Vagina (tissue), 2 donors: ENCODE measurements at regions not wholly inside any gene's neighbourhood (a gene's known extent, or its start where the extent isn't known, plus 50 kb on each side); places are given as distances from the start of the nearest gene placed in this dataset.
"Not testable (repeated sequence)": the region's sequence is repeated elsewhere in the genome, so short reads cannot be mapped to it uniquely, and the experiment has no call there.

ENCODE experiments used
- DNase-seq, 2 donors: peaks; one replicate each; pipeline ENCODE4 v3.0.0-alpha.2; 2017; ENCODE audit errors: extremely low spot score in 2 of 2
- H3K27ac ChIP-seq: fragments of 200-600 bp; sonication (generic); one replicate; pipeline ENCODE4 v1.5.1; 2019
- H3K27me3 ChIP-seq: fragments of 200-600 bp; sonication (generic); one replicate; pipeline ENCODE4 v1.5.1; 2019
- H3K36me3 ChIP-seq, 2 donors: fragments of 200-600 bp; sonication (generic); one replicate each; pipeline ENCODE4 v1.5.1; 2017 to 2019
- H3K4me1 ChIP-seq: fragments of 200-600 bp; sonication (generic); one replicate; pipeline ENCODE4 v1.5.1; 2019
- H3K4me3 ChIP-seq, 2 donors: fragments of 200-600 bp; sonication (generic); 1 replicate in 1 of 2; 2 replicates in 1 of 2; pipeline ENCODE4 v1.5.1; 2016 to 2019
- H3K9me3 ChIP-seq: fragments of 200-600 bp; sonication (generic); one replicate; pipeline ENCODE4 v1.5.1; 2019
- POLR2A ChIP-seq, 2 donors: fragments of 450-650 bp; IDR thresholded peaks; one replicate each; pipeline ENCODE4 v1.6.1; 2017; ENCODE audit warnings: antibody characterized with exemption in 2 of 2, mild to moderate bottlenecking in 2 of 2, moderate library complexity in 2 of 2
- POLR2AphosphoS5 ChIP-seq, 2 donors: sonication (generic); formaldehyde crosslinking; IDR thresholded peaks; one replicate each; pipeline ENCODE4 v1.9.0; 2017; ENCODE audit warnings: antibody characterized with exemption in 2 of 2, mild to moderate bottlenecking in 2 of 2, low read depth in 1 of 2; ENCODE audit not compliant: insufficient read depth in 1 of 2
- intact Hi-C: fragments of 100-400 bp; cut with DNase I; formaldehyde crosslinking; loops from one replicate; pipeline ENCODE4 v1.15.1; 2023
- TF ChIP-seq, protein P1 (sequence below), 3 experiments: fragments of 450-650 bp in 2 of 3; fragments of 200-600 bp in 1 of 3; sonication (generic) in 1 of 3; IDR thresholded peaks; one replicate each; pipeline ENCODE4 v1.5.1; 2017 to 2019; ENCODE audit warnings: antibody characterized with exemption in 3 of 3, mild to moderate bottlenecking in 2 of 3, moderate library complexity in 2 of 3

DNA sequence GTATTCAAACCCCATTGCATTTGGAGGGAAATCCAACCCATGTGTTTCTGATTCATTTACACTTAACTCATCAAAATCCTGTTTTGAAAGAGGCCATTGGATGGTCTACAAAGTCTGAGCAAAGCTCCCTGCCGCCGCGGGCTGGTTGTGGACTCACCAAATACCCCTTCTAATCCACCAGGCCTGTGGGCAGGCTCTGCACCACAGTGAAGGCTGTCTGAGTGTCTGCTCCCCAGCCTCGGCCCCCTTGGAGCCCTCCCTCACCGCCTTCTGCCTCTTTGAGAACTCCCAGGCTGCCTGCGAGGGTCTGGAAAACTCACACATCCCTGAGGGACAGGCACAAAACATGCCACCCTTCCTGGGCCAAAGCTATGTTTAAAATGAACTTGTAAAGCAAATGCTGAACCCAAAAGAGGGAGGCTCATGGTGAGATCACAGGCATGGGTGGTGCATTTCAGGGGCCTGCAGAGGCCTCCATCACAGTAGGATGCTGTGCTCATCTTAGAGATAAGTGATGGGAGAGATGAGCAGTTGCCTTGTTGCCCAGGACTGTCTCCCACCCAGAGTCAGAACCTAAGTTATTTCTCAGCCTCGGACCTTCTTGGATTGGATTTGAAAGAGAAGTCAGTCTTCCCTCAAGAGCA is 225.0 kb downstream of the CYP26B1 start:
- H3K27me3 ChIP-seq, result no peaks in the 10 kb centered on the region
- DNase-seq, result peak in 1 of 2 donors; percentile 64
- H3K4me1 ChIP-seq, result no peaks in the 10 kb centered on the region
- intact Hi-C loops, result no loop called here
- H3K4me3 ChIP-seq, result no peak overlapping the region
- TF ChIP-seq POLR2A (IDR thresholded peaks at IDR 0.05) (no peak), POLR2AphosphoS5 (IDR thresholded peaks at IDR 0.05; ENCODE audit: insufficient read depth in 1 of 2, low read depth in 1 of 2) (no peak)
- TF ChIP-seq, protein P1, sequence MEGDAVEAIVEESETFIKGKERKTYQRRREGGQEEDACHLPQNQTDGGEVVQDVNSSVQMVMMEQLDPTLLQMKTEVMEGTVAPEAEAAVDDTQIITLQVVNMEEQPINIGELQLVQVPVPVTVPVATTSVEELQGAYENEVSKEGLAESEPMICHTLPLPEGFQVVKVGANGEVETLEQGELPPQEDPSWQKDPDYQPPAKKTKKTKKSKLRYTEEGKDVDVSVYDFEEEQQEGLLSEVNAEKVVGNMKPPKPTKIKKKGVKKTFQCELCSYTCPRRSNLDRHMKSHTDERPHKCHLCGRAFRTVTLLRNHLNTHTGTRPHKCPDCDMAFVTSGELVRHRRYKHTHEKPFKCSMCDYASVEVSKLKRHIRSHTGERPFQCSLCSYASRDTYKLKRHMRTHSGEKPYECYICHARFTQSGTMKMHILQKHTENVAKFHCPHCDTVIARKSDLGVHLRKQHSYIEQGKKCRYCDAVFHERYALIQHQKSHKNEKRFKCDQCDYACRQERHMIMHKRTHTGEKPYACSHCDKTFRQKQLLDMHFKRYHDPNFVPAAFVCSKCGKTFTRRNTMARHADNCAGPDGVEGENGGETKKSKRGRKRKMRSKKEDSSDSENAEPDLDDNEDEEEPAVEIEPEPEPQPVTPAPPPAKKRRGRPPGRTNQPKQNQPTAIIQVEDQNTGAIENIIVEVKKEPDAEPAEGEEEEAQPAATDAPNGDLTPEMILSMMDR (IDR thresholded peaks at IDR 0.05), result no peak
- no peaks in the 10 kb centered on the region for H3K9me3 ChIP-seq
- H3K36me3 ChIP-seq, result no peaks in the 10 kb centered on the region
- H3K27ac ChIP-seq, result no peak overlapping the region

DNA sequence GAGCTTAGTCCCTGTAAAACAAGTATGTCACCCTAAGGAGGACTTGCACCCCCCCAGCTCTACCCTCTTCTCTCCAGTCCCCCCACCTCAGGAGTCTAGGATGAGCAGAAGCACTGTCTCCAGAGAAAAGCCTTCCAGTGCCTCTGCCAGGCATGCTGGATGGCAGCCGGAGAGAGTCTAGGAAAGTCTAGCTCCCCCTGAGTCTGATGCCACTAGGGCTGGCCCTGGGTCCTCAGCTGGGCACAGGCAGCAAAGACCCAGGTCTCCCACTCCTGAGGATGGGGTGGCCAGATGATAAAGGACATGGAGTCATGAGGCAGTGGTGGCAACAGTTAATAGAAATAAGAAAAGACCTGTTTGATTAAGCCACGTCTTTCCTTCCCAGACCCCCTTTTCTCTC is 225.6 kb downstream of the CYP26B1 start:
- Histone ChIP-seq H3K4me3 (no peak overlapping the region), H3K9me3 (no peaks in the 10 kb centered on the region), H3K27ac (no peak overlapping the region), H3K36me3 (no peaks in the 10 kb centered on the region), H3K4me1 (no peaks in the 10 kb centered on the region), H3K27me3 (no peaks in the 10 kb centered on the region)
- no peak for DNase-seq
- intact Hi-C loops, result no loop called here
- TF ChIP-seq, protein P1 (IDR thresholded peaks at IDR 0.05), result no peak
- TF ChIP-seq POLR2AphosphoS5 (IDR thresholded peaks at IDR 0.05; ENCODE audit: insufficient read depth in 1 of 2, low read depth in 1 of 2), result no peak
- no peak for TF ChIP-seq POLR2A (IDR thresholded peaks at IDR 0.05)

DNA sequence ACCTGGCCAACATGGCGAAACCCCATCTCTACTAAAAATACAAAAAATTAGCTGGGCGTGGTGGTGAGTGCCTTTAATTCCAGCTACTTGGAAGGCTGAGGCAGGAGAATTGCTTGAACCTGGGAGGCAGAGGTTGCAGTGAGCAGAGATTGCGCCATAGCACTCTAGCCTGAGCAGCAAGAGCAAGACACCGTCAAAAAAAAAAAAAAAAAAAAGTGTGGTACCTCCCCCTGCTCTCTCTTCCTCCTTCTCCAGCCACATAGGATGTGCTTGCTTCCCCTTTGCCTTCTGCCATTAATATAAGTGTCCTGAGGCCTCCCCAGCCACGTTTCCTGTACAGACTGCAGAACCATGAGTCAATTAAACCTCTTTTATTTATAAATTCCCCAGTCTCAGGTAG is 226.8 kb downstream of the CYP26B1 start:
- H3K27ac ChIP-seq, H3K36me3 ChIP-seq, H3K4me1 ChIP-seq, intact Hi-C loops, DNase-seq, H3K4me3 ChIP-seq, H3K9me3 ChIP-seq, H3K27me3 ChIP-seq: not testable (repeated sequence)

DNA sequence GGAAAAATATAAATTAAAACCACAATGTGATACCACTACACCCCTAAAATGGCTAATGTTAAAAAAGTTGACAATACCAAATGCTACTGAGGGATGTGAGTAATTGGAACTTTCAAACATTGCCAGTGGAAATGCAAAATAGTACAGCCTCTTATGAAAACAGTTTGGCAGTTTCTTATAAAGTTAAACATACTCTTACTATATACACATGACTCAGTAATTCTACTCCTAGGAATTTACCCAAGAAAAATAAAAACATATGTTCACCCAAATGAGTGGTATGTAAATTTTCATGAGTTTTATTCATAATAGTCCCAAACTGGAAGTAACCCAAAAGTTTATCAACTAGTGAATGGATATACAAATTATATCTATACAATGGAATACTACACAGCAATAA is 228.0 kb downstream of the CYP26B1 start:
- Histone ChIP-seq H3K36me3 (no peaks in the 10 kb centered on the region), H3K27me3 (no peaks in the 10 kb centered on the region), H3K4me1 (no peaks in the 10 kb centered on the region), H3K9me3 (no peaks in the 10 kb centered on the region), H3K27ac (no peak overlapping the region), H3K4me3 (no peak overlapping the region)
- no peak for DNase-seq
- intact Hi-C loops, result no loop called here
- TF ChIP-seq POLR2AphosphoS5 (IDR thresholded peaks at IDR 0.05; ENCODE audit: insufficient read depth in 1 of 2, low read depth in 1 of 2) (no peak), POLR2A (IDR thresholded peaks at IDR 0.05) (no peak)
- TF ChIP-seq, protein P1 (IDR thresholded peaks at IDR 0.05), result no peak

DNA sequence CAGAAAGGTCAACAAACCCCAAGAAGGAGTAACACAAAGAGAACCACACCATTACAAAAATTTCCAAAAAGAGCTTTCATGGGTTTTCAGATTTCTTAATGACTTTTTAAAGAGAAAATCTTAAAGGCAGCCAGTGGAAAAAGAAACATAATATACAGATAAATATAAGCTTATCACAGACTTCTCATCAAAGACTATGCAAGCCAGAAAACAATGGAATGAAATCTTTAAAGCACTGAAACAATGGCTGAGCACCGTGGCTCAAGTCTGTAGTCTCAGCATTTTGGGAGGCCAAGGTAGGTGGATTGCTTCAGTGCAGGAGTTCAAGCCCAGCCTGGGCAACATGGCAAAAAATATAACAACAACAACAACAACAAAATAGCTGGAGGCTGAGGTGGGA is 237.4 kb downstream of the CYP26B1 start:
- peaks cover 3% of the 10 kb centered on the region for H3K9me3 ChIP-seq
- no peaks in the 10 kb centered on the region for H3K4me1 ChIP-seq
- no peak for DNase-seq
- H3K36me3 ChIP-seq, result no peaks in the 10 kb centered on the region
- intact Hi-C loops, result no loop called here
- no peak overlapping the region for H3K27ac ChIP-seq
- TF ChIP-seq POLR2AphosphoS5 (IDR thresholded peaks at IDR 0.05; ENCODE audit: insufficient read depth in 1 of 2, low read depth in 1 of 2), result no peak
- TF ChIP-seq, protein P1 (IDR thresholded peaks at IDR 0.05), result no peak
- TF ChIP-seq POLR2A (IDR thresholded peaks at IDR 0.05), result no peak
- H3K27me3 ChIP-seq, result no peaks in the 10 kb centered on the region
- H3K4me3 ChIP-seq, result no peak overlapping the region
